ENCODE measurements at regions not wholly inside any gene's neighbourhood (a gene's known extent, or its start where the extent isn't known, plus 50 kb on each side); places are given as distances from the start of the nearest gene placed in this dataset.

DNA sequence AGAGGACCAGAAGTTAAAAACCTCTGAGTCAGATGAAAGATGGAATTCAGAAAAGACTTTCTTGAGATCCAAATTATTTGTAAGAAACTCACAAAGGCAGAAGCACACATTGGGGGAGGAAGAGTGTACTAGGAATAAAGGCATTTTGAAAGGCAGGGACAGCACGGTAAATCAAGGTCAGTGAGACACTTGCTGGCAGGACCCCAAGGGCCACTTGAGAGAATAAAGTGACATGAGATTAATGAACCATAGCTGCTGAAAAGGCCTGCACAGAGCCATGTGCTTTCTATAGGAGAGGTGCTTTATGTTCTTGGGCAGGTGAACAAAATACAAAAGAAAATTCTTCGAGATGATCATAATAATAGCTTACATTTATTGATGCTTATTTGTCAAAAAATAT, 929.9 kb upstream of the MBL2 start:
- Mint-ChIP-seq H3K4me1 (ENCODE audit: unreplicated experiment) (no peaks in the 10 kb centered on the region), H3K36me3 (ENCODE audit: low read depth, unreplicated experiment) (no peaks in the 10 kb centered on the region), H3K4me3 (ENCODE audit: unreplicated experiment) (no peak overlapping the region), H3K9me3 (ENCODE audit: unreplicated experiment) (no peaks in the 10 kb centered on the region), H3K27me3 (ENCODE audit: unreplicated experiment) (no peaks in the 10 kb centered on the region), H3K27ac (ENCODE audit: unreplicated experiment) (no peak overlapping the region)
- DNase-seq (ENCODE audit: low spot score), result no peak
- TF ChIP-seq, protein P1, sequence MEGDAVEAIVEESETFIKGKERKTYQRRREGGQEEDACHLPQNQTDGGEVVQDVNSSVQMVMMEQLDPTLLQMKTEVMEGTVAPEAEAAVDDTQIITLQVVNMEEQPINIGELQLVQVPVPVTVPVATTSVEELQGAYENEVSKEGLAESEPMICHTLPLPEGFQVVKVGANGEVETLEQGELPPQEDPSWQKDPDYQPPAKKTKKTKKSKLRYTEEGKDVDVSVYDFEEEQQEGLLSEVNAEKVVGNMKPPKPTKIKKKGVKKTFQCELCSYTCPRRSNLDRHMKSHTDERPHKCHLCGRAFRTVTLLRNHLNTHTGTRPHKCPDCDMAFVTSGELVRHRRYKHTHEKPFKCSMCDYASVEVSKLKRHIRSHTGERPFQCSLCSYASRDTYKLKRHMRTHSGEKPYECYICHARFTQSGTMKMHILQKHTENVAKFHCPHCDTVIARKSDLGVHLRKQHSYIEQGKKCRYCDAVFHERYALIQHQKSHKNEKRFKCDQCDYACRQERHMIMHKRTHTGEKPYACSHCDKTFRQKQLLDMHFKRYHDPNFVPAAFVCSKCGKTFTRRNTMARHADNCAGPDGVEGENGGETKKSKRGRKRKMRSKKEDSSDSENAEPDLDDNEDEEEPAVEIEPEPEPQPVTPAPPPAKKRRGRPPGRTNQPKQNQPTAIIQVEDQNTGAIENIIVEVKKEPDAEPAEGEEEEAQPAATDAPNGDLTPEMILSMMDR (IDR thresholded peaks at IDR 0.05; ENCODE audit: unreplicated experiment), result no peak

DNA sequence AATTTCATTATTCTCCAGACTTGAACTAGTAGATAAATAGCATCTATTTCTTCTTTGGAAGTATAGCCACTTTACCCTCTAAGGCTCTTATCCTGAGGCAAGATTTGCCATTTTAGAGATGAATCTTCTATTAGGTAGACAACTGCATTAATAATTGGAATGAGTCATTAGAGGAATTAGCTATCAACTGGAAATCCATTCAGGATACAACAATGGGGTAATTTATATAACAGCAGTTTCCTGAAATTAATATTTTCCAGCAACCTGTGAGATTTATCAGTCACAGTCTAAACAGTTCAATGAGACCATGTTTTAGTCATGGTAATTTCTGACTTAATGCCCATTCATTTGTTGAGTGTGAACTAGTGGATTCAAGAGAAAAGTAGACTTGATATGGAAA, 928.6 kb upstream of the MBL2 start:
- TF ChIP-seq, protein P1 (IDR thresholded peaks at IDR 0.05; ENCODE audit: unreplicated experiment), result no peak
- H3K9me3 Mint-ChIP-seq (ENCODE audit: unreplicated experiment), result no peaks in the 10 kb centered on the region
- DNase-seq (ENCODE audit: low spot score), result no peak
- no peak overlapping the region for H3K4me3 Mint-ChIP-seq (ENCODE audit: unreplicated experiment)
- no peaks in the 10 kb centered on the region for H3K36me3 Mint-ChIP-seq (ENCODE audit: low read depth, unreplicated experiment)
- H3K27me3 Mint-ChIP-seq (ENCODE audit: unreplicated experiment), result no peaks in the 10 kb centered on the region
- H3K27ac Mint-ChIP-seq (ENCODE audit: unreplicated experiment), result no peak overlapping the region
- H3K4me1 Mint-ChIP-seq (ENCODE audit: unreplicated experiment), result no peaks in the 10 kb centered on the region

DNA sequence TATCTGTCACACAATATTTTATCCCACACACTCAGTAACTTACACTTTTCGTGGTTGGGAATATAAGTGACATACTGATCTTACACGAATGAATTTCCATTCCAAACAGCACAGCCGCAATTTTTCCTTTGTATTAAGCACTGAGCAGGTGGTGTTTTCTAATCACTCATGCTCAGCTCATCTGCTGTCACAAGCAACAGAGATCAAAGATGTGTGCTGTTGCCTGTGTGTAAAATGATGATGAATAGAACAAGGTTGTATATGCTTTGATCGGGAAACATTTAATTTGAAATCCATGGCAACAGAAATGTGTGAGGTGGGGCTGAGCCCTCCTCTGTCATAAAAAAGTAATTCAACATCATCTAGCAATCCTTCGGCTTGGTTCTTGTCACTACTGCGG, 927.7 kb upstream of the MBL2 start:
- no peaks in the 10 kb centered on the region for H3K4me1 Mint-ChIP-seq (ENCODE audit: unreplicated experiment)
- no peaks in the 10 kb centered on the region for H3K27me3 Mint-ChIP-seq (ENCODE audit: unreplicated experiment)
- TF ChIP-seq, protein P1 (IDR thresholded peaks at IDR 0.05; ENCODE audit: unreplicated experiment), result no peak
- H3K9me3 Mint-ChIP-seq (ENCODE audit: unreplicated experiment), result no peaks in the 10 kb centered on the region
- DNase-seq (ENCODE audit: low spot score), result no peak
- no peak overlapping the region for H3K27ac Mint-ChIP-seq (ENCODE audit: unreplicated experiment)
- no peaks in the 10 kb centered on the region for H3K36me3 Mint-ChIP-seq (ENCODE audit: low read depth, unreplicated experiment)
- H3K4me3 Mint-ChIP-seq (ENCODE audit: unreplicated experiment), result no peak overlapping the region

DNA sequence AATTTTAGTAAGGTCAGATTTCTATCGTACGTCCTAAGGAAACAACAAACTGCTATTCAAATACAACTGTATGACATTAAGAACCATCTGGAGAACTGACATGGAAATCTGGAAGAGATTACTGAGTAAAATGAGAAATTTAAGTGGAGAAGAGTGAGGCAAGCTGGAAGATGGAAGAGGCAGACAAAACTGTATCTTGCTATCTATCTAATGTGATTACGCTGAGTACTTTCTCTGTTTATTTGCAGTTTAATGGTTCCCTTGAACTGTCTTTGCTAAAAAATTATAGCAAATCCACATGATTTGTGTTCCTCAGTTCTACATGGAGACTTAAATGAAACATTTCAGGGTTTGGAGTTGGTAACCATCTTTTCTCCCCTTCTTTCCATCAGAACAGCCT, 927.1 kb upstream of the MBL2 start:
- Mint-ChIP-seq H3K36me3 (ENCODE audit: low read depth, unreplicated experiment) (no peaks in the 10 kb centered on the region), H3K27ac (ENCODE audit: unreplicated experiment) (no peak overlapping the region), H3K27me3 (ENCODE audit: unreplicated experiment) (no peaks in the 10 kb centered on the region), H3K4me3 (ENCODE audit: unreplicated experiment) (no peak overlapping the region), H3K4me1 (ENCODE audit: unreplicated experiment) (no peaks in the 10 kb centered on the region), H3K9me3 (ENCODE audit: unreplicated experiment) (no peaks in the 10 kb centered on the region)
- DNase-seq (ENCODE audit: low spot score), result no peak
- TF ChIP-seq, protein P1 (IDR thresholded peaks at IDR 0.05; ENCODE audit: unreplicated experiment), result no peak

DNA sequence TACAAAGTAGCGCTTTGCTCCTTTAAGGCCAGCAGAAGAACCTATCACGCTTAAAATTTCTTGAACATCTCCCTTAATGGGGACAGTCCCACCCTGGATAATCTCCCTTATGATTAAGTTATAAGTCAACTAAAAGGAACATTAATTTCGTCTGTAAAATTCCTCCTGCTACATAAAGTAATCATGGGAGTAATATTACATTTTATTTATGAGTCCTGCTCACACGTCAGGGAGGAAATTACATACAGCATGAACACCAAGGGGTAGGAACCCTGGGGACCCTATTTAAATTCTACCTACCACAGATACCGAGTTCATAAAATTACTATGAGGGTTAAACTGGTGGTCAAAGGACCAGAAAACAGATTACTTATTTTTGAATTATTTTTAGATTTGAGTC, 926.6 kb upstream of the MBL2 start:
- no peaks in the 10 kb centered on the region for H3K9me3 Mint-ChIP-seq (ENCODE audit: unreplicated experiment)
- H3K27ac Mint-ChIP-seq (ENCODE audit: unreplicated experiment), result no peak overlapping the region
- TF ChIP-seq, protein P1 (IDR thresholded peaks at IDR 0.05; ENCODE audit: unreplicated experiment), result no peak
- no peaks in the 10 kb centered on the region for H3K4me1 Mint-ChIP-seq (ENCODE audit: unreplicated experiment)
- H3K4me3 Mint-ChIP-seq (ENCODE audit: unreplicated experiment), result no peak overlapping the region
- no peaks in the 10 kb centered on the region for H3K36me3 Mint-ChIP-seq (ENCODE audit: low read depth, unreplicated experiment)
- no peak for DNase-seq (ENCODE audit: low spot score)
- H3K27me3 Mint-ChIP-seq (ENCODE audit: unreplicated experiment), result no peaks in the 10 kb centered on the region
